ENCODE measurements at regions not wholly inside any gene's neighbourhood (a gene's known extent, or its start where the extent isn't known, plus 50 kb on each side); places are given as distances from the start of the nearest gene placed in this dataset.
"Not testable (repeated sequence)": the region's sequence is repeated elsewhere in the genome, so short reads cannot be mapped to it uniquely, and the experiment has no call there.

DNA sequence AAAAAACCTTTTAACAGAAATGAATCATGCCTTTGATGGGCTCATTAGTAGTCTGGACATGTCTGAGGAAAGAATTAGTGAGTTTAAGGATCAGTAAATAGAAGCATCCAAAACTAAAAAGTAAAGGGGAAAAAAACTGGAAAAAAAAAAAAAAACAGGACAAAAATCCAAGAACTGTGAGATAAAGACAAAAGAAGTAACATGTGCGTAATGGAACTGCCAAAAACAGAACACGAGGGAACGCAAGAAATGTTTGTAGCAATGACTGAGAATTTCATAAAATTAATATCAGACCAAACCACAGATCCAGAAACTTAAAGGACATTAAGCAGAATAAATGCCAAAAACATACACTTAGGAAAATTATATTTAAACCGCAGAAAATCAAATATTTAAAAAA lies 77.4 kb downstream of the MS4A13 start:
- DNase-seq: no peak

DNA sequence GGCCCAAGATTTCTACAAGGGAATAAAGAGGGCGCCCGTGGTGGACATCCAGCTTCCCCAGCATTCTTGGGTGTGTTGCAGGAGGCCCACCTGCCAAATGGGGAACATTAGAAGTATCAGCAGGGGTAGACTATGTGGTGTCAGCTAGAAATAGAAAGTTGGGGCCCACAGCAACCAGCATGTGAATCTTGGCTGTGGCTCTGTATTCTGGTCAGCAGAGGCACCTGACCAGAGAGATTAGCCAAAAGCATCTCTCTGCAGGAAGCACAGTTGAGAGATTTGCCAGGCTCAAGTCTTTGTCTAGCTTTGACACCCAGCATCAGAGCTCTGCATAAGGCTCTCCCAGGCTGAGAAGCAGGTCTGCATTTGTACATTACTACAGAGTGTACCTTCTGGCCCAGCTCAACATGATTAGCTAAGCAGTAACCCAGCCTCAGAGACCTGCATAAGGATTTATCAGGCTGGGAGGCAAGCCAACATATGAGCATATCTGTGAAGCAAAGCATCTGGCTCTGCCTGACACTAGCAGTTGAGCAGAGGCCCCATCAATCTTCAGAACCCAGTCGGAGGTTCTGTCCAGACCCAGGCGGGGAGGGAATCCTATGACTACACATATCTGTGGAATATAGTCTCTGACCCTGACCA lies 79.9 kb downstream of the MS4A13 start:
- DNase-seq: no peak

DNA sequence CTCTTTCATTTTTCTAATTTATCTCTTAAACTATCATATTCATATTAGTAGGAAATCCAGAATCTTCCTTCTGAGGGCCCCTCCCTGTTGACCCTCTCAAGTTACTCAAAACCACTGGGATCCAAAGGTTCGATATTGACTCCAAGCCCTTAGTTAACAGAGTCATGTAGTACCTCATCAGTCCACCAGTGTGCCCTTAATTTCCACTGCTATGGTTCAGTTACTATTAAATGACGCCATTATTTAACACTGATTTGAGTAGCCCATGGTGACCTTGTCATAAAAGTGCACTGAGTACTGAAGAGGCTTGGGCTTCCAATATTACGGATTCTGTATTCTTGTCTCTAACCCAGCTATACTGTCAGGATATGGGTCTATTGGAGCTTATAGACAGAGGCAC lies 91.9 kb upstream of the MS4A8 start:
- DNase-seq: no peak

DNA sequence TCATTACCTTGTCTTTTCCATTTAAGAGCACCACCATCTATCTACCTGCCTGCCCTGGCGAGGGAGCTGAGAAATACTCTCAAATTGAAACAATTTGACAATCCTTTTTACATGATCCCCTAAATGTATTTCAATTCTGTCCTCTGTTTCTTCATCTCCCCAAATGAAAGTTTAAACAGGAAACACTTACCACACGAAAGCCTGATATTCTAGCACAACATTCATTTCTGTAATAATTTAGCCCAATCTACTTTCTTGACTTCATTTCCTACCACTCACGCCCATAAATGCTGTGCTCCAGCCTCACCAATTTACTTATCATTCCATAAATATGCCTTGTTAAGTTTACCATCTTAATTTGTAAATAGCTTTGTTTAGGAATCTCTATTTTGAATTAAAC lies 89.8 kb upstream of the MS4A8 start:
- DNase-seq: no peak

DNA sequence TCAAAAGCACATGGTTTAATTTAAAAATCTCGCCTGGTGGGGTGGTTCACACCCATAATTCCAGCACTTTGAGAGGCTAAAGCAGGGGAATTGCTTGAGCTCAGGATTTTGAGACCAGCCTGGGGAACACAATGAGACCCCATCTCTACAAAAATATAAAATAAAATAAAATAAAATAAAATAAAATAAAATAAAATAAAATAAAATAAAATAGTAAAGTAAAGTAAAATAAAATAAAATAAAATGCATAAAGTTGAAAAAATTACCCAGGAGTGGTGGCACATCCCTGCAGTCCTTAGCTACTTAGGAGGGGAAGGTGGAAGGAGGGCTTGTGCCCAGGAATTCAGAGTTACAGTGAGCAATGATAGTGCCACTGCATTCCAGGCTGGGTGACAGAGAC lies 88.7 kb upstream of the MS4A8 start:
- DNase-seq: no peak

DNA sequence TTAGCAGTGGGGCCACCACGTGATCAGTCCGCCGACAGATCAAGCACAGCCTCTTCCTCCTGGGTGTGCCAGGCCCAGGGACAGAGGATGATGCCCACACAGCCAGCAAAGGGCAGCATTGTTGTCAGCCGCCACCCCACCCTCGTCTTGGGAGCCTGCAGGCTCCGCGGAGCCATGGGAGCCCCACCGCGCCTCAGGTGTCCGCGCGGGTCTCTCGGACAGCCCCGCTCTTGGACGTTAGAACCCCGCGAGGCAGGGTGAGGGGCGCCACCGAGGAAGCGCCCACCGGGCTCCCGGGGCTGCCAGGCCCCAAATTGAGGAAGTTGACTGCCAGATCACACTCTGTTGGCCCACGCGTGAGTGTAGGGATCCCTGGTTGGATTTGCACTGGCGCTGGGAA lies 83.9 kb upstream of the MS4A8 start:
- DNase-seq: no peak

DNA sequence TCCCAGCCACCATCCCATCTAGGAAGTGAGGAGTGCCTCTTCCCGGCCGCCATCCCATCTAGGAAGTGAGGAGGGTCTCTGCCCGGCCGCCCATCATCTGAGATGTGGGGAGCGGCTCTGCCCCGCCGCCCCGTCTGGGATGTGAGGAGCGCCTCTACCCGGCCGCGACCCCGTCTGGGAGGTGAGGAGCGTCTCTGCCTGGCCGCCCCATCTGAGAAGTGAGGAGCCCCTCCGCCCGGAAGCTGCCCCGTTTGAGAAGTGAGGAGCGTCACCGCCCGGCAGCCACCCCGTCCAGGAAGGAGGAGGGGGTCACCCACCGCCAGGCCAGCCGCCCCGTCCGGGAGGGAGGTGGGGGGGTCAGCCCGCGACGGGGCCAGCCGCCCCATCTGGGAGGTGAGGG lies 77.5 kb upstream of the MS4A8 start:
- not testable (repeated sequence) for DNase-seq

DNA sequence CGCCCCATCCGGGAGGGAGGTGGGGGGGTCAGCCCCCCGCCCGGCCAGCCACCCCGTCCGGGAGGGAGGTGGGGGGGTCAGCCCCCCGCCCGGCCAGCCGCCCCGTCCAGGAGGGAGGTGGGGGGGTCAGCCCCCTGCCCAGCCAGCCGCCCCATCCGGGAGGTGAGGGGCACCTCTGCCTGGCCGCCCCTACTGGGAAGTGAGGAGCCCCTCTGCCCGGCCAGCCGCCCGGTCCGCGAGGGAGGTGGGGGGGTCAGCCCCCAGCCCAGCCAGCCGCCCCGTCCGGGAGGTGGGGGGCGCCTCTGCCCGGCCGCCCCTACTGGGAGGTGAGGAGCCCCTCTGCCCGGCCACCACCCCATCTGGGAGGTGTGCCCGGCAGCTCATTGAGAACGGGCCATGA lies 76.6 kb upstream of the MS4A8 start:
- DNase-seq: not testable (repeated sequence)

DNA sequence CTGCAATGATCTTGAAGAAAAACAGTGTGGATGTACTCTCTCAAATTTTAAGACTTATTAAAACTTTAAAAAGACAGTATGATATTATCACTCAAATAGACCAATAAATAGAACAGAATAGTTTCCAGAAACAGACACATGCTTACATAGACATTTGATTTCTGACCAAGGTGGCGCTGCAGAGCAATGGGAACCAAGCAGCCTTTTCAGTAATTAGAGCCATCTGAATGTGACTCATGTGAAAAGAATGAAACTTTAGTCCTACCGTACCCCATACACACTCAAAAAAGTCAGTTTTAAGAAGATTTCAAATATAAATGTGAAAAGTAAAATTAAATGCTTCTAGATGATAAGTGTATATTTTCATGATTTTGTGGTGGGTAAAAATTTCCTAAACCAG lies 74.2 kb upstream of the MS4A8 start:
- peak; percentile 34 for DNase-seq

DNA sequence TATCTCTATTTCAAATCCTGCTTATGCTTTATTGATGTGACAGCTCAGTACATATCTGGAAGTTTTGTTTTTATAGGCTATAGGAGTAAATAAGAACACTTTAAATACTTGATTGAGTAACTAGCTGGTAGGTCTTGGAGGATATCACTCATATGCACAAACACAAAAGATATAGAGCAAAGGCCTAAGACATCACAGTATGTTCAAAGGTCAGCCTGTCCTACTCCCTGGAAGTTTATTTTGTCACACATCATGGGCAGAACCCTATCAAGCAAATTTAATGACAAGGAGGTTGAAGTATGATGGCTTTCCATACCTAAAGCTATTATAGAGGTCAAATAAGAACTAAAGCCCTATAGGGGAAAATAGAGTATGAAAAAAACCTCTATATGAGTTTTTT lies 70.0 kb upstream of the MS4A8 start:
- DNase-seq: no peak

DNA sequence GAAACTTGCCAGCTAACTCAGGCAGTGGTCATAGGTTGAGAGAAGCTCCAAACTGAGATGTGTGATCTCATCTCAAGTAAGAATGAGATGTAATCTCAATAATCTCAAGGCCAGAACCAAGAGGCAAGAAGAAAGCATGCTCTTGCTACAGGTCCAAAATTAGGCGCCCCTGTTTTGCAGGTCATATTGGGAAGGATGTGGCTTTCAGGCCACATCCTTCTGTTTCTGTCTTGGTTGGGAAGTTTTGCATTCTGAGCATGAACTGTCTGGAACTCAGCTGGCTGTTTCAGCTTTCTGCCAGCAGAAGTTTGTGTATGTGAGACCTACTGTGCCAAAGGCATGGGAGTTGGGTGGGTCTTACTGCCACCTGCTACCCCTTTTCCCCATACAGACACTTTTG lies 67.5 kb upstream of the MS4A8 start:
- no peak for DNase-seq

DNA sequence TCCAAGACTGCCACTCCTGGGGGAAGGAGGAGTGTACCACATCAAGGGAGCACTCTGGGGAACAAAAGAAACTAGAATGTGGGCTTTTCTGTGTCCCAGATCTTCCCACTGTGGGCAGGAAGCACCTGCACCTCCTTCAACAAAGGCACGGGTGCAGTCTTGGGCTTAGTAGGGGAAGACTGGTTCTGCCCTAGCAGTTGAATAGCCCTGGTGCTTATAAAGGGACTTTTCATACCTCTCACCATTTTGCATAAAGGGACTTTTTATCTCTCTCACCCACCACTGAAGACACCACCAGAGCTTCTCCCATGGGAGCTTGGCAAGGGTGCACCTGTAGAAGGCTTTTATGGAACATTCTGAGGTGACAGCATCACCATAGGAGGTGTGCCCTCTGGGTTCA lies 65.8 kb upstream of the MS4A8 start:
- DNase-seq: no peak

DNA sequence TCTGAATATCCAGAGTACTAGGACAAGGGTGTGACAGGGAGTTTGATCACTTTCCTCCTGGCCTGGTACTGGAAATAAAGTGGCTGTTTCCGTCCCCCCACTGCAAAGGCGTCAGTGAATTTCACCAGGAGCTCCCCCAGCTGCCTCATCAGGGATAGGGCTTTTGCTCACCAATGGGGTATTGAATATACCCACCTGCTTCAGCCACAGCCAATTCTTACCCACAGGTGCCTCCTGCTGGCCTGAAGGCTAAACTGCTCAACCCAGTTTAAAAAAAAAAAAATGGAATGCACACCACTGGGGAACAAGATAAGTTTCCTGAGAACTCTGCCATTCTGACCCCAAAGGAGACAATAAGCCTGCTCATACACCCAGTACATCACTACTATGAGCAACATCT lies 65.3 kb upstream of the MS4A8 start:
- DNase-seq: no peak

DNA sequence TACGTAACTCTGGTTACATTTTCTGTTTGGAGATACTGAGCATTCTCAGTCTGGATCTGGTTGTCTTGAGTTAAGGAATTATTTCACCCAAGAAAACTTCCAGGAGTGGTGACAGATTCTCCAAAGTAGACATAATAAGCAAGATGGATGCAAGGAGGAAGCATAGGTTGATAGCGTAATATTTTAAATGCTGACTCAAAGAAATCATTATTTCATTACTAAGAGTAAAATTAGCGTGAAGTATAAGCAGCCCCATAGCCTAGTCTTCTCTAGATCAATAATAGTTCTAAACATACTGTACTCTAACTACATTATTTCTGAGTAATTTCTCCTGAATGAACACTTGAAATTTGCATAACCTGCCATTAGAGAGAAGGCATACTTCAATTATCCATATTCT lies 57.5 kb upstream of the MS4A8 start:
- no peak for DNase-seq

DNA sequence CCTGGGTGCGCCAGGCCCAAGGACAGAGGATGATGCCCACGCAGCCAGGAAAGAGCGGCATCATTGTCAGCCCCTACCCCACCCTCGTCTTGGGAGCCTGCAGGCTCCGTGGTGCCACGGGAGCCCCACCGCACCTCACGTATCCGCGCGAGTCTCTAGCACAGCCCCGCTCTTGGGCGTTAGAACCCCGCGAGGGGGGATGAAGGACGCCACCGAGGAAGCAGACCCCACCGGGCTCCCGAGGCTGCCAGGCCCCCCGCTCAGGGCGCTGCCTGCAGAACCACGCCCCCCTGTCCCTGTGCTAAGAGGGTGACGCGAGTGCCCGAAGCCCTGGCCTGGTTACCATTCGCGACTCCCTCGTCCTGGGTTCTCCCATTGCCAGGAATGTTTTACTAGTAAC lies 52.3 kb upstream of the MS4A8 start:
- no peak for DNase-seq

Data from fibroblast of skin of right biceps (primary cell).